Left kidney (tissue), 1 donor: ENCODE measurements at regions not wholly inside any gene's neighbourhood (a gene's known extent, or its start where the extent isn't known, plus 50 kb on each side); places are given as distances from the start of the nearest gene placed in this dataset.
A peak's percentile ranks its signal among the peaks of the same experiment; 100 is the strongest.

Source experiments
- DNase-seq: peaks from one replicate; pipeline ENCODE4 v3.0.0-alpha.2; 2013

DNA sequence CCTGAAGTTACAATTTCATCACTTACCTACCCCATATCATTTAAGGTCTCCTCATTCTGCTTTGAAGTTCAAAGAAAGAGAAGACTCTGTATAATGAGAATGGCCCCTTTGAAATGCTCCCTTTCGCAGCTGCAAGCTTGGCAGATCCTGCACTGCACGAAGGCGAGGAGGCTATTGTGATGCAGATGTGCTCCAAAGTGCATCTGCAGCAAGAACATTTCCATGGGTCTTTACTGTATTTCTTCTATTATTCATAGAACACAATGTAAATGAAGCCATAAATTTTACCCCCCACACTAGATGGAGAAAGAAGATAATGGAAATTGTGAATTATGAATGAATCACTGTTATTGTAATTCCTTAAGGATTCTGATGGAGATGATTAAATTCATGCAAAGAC lies 178.7 kb downstream of the CHD9NB start:
- DNase-seq: no peak

DNA sequence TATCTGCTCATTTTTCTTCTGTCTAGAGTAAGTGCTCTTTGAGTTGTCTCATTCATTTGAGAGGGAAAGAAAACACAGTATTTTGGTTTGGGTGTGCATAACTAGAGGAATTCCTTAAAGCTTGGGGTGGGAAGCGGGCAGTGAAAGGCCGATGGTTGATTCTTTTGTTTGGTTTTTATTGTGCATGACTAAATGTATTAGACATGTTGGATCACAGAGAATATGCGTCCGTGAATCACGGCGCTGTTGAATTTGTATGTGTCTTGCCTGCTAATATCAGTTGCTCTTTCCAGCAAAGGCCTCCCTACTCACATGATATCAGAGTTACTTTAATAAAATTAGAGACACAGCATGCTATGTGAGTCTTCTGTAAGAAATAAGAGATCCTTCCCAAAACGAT lies 180.0 kb downstream of the CHD9NB start:
- no peak for DNase-seq

DNA sequence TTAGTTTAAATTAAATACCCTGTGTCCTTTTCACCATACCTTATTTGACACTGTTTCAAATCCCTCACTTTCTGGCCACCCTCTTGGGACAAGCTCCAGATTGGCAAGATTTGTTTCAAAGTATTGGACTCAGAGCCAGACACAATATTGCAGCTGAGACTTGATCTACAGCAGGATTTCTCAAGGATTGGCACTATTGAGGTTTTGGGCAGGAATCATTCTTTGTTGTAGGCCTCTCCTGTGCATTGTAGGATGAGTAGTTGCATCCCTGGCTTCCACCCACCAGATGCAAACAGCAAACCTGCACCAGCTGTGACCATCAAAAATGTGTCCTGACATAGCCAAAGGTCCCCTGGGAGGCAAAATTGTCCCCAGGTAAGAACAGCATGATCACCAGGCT lies 181.2 kb downstream of the CHD9NB start:
- DNase-seq: no peak

DNA sequence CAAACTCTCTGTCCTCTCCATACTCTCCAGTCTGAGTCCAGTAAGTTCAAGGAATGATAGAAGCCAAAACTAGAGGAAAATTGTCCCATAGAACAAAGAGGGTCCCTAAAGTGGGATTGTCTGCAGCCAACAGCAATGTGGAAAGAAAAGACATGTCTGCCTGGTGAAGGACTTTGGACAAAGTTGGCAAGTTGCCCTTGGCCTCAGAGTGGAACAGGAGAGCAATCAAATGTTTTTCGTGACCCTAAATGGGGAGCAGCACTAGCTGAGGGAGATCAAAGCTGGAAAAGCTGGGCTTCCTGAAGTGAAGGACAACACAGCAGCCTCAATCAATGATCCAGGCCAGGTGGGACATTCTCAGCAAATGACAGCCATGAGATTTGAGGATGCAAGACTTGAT lies 183.5 kb downstream of the CHD9NB start:
- no peak for DNase-seq

DNA sequence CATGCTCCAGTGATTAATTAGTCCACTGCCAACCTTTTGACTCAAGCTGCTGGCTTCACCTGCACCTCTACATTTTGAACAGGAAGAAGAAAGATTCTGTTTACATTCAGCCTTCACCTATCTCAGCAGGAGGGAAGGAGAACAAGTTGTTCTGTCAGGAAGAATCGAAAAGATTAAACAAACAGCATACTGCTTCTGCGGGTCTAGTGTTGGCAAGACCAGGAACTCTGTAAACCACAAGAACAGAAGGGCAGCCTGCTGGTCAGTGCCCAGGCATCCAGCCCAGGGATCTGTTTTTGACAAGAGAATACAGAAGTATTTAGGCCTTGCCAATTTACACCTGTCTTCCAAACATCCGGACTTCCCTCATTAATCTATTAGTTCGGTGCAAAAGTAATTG lies 189.7 kb downstream of the CHD9NB start:
- DNase-seq: no peak

DNA sequence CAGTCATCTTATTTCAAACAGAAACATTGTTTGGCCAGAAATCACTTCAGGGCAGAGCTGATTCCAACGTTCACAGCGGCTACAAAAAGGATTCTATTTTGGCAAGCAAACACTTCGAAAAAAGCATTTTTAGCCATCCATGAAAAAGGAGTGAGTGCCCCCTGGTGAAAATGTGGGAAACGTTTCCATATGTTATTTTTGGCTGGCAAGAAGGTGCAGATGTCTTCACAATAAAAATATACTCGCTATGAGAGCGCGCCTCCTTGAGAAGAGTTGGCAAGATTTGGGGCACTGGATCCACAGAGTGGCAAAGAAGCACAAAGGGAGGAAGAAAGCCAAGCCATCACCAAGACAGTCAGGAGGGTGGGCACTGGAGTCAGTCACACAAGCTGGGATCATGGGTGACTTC lies 191.1 kb downstream of the CHD9NB start:
- DNase-seq: peak; percentile 57

DNA sequence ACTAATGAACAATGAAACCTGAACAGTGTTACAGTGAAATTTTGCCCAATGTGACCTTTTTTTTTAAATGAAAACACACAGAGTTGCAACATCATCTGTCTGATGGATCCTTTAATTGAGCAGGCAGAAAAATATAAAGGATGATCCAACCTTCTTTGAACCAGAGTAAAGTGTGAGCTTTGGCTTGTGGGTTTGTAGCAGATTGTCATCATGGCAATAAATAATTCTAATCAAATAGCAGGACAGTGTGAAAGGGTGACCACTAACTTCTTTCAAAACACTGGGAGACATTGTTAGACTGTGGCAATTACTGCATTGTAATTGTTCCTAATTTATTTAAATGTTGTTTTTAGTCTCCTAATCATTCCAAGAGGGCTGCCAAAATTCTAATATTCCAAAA lies 197.2 kb downstream of the CHD9NB start:
- DNase-seq: no peak

DNA sequence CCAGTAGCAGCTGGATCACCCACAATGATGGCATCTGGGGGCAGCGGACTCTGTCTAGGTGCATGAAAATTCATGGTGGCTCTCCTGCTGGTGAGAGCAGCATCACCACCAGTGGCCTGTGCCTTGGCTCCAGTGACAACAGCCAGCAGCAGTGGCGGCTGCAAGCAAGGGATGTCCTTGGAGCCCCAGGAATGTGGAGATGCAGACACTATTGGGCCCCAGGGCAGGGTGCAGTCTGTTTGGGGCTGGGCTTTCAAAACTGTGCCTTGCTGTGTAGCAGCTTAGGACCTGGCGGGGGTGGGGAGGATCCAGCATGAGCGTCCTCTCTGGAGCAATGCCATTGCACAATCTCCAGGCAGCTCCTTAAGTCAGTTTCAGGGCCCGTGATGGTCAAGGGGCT lies 199.7 kb downstream of the CHD9NB start:
- DNase-seq: no peak

DNA sequence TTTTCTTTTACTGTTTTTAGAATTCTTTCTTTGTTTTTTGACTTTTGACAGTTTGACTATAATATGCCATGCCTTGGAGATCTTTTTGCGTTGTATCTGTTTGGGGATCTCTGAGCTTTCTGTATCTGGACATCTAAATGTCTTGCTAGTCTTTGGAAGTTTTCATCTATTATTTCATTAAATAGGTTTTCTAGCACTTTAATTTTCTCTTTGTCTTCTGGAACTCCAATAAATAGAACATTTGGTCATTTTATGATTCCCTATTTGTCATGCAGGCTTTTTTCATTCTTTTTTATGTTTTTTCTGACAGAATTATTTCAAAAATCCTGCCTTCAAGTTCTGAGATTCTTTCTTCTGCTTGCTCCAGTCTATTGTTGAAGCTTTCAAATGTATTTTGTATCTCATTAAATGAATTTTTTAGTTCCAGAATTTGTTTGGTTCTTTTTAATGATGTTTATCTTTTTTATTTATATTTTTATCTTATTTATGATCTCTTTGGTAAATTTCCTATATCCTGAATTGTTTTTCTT lies 201.4 kb downstream of the CHD9NB start:
- no peak for DNase-seq

DNA sequence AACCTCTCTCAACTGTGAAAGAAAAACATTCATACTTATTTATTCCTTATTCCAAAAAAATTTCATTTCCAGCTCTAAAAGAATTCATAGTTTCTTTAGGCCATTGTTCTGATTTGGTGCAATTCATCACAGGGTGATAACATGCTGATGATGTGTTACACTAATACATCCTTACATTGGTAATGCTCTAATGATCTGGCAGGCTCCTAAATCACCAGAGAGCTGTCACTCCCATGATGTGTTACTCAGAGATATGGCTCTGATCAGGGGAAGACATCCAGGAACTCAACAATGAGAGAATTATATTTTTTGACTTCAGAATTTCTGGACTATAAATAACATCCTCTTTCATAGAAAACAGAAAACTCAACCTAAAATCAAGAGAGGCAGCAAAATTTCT lies 209.3 kb downstream of the CHD9NB start:
- no peak for DNase-seq

DNA sequence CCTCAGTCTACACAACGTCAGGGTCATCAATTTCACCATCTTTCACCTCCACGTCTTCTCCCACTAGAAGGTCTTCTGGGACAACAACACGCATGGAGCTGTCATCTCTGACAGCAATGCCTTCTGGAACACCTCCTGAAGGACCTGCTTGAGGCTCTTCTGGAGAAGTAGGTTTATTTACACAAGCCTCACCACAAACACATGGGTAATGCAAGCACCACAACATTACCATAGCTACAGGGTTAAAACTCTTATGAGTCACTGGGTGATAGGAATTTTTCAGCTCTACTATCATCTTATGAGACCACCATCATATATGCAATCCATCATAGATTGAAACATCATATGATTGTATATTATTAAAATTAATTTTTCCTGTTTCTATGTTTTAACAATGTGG lies 215.4 kb downstream of the CHD9NB start:
- DNase-seq: no peak

DNA sequence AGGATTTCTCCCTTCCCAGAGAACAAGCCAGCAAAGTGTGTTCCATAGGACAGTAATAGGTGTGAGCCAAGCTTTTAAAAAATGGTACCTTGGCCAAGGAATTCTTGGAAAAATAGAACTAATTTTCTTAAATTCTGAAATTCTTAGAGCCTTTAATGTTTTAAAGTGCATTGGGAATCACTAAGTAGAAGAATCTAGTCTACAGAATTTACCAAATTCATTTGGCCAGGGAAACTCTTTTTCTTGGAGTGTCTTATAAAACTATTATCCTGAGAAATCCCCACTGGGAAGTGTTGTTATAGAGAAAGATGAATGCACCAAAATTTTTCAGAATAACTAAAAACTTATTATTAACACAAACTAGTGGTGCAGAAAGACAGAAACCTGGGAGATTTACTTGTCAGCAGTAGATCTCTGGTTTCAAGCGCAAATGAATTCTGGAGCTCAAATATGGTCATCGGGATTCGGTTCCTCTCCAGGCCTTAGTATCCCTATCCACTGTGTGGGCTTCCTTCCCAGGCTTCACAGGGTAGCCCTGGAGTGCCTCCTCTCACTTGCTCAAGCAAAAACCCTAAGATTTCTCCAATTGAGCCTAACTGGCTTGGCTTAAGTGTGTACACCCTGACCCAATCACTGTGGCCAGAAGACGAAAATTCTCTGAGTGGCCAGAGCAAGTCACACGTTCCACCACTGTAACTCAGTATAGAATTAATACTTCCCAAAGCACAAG lies 217.8 kb downstream of the CHD9NB start:
- DNase-seq: no peak

DNA sequence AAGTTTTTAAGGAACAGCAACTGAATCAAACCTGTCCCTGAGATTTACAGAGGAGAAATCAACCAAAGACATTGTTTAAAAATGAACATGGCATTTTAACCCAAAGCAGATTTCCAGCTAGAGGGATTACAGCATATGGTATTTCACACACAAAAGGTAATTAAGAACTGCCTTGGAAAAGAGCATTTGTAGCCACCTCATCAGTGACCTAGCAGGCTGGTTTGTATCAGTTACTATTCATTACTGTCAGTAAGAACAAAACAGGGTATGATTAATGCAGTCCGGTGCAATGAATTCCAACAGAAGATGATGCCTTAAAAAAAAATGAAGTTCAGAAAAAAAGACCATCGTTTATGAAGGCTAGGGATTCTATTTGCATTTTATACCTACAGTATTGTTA lies 219.9 kb downstream of the CHD9NB start:
- no peak for DNase-seq

DNA sequence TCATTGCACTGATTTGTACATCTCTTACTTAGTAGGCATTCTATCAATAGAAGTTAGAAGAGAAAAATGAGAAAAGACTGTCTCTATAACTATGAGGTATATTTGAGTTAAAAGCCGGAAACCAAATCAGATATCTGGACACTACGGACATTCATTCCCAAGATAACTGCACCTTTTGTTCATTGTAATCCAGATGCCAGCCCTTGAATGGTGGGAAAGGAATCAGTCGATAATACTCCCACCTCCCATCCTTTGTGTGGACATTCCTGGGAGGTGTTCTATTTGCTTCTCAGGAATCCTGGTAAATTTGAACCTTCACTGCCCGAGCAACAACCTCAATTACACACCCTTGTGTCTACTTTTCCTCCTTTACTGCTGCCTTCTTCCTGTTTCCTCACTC lies 225.2 kb downstream of the CHD9NB start:
- DNase-seq: no peak

DNA sequence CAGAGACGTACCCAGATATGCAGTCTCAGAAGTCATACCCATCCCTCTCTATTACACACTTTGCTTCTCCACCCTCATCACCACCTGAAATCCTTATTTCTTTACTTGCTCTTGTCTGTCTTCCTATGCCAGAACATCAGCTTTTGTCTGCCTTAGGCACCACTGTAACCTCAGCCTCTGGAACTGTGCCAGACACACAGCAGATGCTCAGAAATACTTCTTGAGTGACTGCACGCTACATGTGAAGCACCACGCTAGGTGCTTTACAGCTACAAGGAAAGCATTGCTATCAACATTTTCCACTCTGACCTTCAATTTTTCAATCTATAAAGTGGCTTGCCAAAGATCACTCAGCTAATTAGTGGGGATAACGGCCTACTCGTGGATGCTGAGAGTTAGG lies 226.8 kb downstream of the CHD9NB start:
- DNase-seq: no peak

DNA sequence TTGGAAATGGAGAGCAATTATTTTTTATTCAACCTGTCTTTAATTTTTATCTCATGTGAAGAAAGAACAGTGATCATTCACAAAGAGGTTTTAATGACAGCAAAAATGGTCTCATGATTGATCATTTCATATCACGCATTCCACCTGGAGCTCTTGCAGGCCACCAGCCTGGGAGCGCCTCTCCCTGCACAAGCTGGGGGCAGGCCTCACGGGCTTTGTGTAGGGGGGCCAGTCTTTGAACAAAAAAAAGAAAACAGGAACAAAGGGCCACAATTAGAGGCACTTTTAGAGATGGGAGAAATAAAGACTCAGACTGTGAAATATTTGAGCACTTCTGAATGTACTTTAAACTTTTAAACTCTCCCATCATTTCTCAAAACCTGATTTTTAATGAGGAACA lies 232.9 kb downstream of the CHD9NB start:
- DNase-seq: no peak

DNA sequence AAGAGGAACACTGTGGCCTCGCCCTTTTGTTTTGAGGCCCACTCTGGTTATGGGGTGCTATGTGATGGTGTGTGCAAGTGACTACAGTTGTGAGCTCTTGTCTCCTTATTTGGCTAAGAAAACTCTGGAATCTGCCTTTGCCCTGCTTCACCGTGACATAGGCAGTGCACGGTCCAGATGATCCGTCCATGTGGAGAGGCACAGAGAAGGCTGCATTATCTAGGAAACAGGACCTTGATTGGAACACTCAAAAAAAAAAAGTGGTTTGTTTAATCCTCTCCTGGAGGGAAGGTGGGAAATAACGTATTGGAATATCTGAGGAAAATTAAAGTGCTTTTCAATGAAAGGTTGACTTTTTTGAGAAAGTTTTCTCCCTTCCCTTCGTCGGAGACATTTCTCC lies 233.3 kb downstream of the CHD9NB start:
- no peak for DNase-seq

DNA sequence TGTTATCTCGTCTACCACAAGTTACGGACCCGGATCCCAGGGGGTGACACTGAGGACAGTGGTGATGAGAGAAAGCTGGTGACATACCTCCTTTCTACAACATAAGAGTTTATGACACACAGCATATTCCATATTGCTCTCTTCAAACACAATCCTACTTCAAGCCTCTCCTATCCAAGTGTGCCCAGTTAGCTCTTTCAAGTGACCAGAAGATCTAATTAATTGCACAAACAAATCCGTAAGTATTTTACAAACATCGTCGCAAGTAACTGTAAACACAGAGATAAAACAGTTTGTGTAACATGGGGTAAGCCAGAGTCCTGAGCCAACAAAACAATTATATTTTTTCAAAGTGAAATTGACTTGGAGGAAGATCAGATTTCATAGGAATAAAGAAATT lies 235.0 kb downstream of the CHD9NB start:
- DNase-seq: no peak

DNA sequence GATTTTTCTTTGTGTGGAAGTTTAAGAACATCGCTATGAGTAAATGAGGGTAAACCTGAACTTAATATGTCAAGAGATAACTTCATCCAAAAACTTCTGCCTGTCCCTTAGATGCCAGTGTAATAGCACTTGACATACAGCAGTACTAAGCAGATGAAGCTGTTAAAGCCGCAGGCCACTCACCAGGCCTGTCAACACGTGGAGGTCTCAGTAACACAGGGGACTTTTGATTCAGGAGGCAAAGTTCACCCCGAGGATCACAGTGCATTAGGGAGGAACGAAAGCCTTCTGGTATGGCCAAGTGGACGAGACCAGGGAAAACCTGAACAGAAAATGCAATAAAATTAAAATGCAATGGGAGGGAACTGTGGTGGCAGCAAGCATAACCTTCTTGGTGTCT lies 235.7 kb downstream of the CHD9NB start:
- no peak for DNase-seq

DNA sequence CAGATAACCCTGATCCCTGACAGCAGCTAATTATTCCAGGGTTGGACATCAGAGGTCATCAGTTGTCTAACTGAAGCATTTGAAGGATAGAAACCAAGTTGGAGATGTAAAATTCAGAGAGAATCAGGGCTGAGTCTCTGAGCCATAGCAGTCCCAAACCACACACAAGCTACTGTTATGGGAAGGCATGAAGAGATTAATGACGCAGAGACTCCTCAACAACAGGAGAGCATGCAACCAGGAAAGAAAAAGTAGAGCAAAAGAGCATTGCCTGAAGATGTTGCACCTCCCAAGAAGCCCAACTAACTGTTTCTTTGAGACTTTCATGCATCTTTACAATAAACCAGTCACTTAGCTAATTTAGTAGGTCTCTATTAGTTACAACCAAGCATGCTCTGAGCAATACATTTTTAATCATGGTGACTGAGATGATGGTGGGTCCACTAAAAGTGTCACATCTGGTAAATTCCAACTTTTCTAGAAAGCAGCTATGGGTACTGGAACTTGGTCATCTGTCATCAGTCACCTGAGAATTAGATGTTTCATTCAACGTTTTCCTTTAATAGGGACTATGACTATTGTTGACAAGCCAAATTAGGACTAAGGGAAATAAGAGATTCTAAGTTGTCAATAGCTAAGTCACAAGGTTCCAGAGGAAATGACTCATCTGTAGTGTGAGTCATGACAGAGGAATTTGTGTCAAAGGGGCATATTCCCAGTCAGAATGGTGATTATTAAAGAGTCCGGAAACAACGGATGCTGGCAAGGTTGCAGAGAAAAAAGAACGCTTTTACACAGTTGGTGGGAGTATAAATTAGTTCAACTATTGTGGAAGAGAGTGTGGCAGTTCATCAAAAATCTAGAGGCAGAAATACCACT lies 239.8 kb downstream of the CHD9NB start:
- DNase-seq: no peak

DNA sequence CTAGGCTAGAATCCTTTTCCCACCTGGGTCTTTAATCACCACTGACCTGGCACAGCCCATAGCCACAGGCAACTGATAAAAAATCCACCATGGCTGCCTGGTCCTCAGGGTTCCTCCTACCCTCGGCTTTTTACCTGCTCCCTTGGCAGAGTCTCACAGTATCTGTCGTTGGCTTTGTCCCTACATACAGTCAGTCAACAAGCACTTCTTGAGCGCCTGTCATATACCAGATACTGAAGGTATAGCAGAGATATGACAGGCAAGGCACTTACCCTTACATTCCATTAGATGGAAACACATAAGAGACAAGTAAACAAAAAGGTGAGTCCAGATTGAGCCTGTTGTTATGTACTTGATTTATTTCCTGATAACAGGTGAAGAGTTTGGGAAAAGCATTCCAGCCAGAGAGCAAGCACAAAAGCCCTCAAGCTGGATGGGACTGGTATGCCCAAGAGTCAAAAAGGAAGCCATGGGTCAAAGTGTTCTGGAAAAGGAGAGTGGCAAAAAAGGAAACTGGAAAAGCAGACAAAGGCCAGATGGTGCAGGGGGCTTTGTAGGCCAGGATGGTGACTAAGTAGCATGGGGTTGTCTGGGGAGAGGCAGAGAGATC lies 247.0 kb downstream of the CHD9NB start:
- no peak for DNase-seq

DNA sequence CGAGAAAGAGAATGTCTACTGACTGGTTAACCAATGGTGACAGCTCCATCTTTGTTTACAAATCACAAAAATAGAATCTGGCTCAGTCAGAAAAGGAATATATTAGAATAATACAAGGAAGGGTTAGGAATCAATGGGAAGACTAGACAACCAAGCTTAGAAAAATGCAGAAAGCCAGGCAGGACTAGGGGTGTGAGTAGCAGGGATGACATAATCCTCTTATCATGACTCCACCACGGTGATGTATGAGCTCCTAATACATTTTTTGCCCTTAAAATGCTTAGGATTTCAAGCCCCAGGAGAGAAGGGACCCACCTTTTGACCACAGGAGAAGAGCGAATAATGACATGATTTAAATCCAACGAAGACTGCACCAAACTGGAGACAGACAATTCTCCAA lies 252.3 kb downstream of the CHD9NB start:
- DNase-seq: no peak

DNA sequence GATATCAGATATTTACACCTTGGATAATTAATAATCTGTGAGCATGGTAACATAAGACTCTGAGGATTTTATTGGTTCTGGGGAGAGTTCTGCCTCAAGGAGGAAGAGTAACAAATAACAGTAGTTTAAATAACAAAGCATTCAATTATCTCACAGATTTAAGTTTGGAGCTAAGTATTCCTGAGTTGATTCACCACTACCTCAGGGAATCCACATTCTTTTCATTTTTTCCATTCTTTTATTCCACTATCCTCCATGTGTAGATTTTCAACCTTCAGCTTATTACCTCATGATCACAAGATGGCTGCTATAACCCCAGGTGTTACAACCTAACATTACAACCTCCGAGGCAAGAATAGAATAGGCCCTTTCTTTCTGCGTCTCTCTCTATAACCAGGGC lies 252.2 kb upstream of the TOX3 start:
- no peak for DNase-seq
